ENCODE measurements at regions not wholly inside any gene's neighbourhood (a gene's known extent, or its start where the extent isn't known, plus 50 kb on each side); places are given as distances from the start of the nearest gene placed in this dataset.

DNA sequence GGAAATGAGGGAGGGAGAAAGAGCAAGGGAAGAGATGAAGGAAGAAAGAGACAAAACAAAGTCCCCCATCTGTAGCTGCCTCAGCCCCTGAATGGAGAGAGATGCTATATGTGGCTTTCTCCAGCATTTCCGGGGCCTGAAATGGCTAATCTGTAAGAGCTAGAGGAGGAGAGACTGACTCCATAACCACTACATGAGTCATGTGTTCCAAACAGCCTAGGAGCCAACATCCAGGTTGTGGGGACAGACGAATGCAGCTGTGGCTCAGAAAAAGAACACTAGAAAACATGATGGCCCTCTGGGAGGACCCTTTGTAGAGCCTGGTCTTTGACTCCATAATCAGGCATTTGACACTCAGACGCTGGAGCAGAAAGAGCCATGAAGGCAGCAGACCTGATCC, 292.0 kb upstream of the ZNF507 start:
- TF ChIP-seq, protein P1, sequence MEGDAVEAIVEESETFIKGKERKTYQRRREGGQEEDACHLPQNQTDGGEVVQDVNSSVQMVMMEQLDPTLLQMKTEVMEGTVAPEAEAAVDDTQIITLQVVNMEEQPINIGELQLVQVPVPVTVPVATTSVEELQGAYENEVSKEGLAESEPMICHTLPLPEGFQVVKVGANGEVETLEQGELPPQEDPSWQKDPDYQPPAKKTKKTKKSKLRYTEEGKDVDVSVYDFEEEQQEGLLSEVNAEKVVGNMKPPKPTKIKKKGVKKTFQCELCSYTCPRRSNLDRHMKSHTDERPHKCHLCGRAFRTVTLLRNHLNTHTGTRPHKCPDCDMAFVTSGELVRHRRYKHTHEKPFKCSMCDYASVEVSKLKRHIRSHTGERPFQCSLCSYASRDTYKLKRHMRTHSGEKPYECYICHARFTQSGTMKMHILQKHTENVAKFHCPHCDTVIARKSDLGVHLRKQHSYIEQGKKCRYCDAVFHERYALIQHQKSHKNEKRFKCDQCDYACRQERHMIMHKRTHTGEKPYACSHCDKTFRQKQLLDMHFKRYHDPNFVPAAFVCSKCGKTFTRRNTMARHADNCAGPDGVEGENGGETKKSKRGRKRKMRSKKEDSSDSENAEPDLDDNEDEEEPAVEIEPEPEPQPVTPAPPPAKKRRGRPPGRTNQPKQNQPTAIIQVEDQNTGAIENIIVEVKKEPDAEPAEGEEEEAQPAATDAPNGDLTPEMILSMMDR (IDR thresholded peaks at IDR 0.05; ENCODE audit: insufficient read depth, low read depth, low read length), result no peak
- TF ChIP-seq EZH2 (IDR thresholded peaks at IDR 0.05; ENCODE audit: insufficient read depth, low read length), result no peak

Data from astrocyte (in vitro differentiated cells and primary cell).